AG08396 (cell line): ENCODE measurements at regions not wholly inside any gene's neighbourhood (a gene's known extent, or its start where the extent isn't known, plus 50 kb on each side); places are given as distances from the start of the nearest gene placed in this dataset.

ENCODE experiments used
- DNase-seq: peaks from one replicate; pipeline ENCODE4 v3.0.0; 2012; ENCODE audit warnings: low spot score, mixed read lengths

DNA sequence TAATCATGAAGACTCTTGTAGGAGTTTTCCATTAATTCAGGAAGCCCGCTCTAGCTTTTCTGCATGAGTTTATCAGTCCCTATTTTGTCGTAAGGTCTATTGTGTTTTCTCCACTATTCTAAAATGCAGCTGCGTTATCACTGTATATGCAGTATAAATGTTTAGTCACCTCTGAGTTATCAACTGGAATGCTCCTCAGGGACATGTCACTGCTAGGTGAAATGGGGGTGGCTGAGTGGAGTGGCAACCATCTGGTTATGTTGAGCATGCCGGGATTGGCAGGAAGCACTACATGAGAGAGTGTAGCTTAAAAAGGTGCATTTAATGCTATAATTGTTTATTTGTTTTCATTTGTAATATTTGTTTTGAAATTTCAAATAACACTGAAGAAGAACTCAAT is 285.2 kb upstream of the ELAC2 start:
- DNase-seq, result no peak

DNA sequence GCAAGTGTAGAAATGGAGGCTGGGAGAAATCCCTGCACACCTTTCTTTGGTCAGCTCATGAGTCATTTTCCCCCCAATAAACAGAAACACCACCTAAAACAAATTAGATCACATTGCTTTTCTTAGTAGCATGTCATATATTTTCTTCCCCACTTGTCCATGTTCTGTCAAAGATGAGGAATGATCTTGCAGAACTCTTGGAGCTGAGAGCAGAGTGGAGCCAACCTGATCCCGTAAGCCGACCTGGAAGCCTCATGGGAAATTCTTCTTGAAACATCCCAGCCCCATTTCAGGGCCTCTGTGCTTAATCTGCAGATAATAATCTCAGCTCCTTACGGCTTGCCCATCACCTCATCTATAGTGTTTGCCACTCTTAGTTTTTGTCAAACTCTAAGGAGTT is 284.6 kb upstream of the ELAC2 start:
- no peak for DNase-seq

DNA sequence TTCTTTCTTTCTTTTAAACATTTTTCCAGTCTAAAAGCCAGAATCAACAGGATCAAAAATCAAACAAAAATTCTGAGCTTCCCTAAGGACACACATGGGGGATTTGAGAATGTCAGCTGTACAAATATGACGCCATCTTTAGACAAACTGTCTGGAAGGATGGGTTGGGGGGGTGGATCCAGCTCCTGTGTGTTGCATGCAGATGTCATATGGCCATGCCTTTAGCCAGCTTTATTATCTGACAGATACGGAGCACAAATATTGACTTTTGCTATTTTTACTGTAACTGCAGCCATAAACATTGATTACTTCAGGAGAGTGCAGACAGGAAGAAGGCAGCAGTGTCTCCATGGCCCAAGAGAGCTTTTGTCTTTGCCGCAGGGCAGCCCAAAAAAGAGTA is 279.4 kb upstream of the ELAC2 start:
- DNase-seq, result no peak

- DNase-seq, result no peak
Measured at GRCh38 chr17:13293421-13293820, 275.6 kb upstream of the ELAC2 start.

GRCh38 chr17:13292291-13292690 is 274.5 kb upstream of the ELAC2 start:
- DNase-seq, result no peak

DNA sequence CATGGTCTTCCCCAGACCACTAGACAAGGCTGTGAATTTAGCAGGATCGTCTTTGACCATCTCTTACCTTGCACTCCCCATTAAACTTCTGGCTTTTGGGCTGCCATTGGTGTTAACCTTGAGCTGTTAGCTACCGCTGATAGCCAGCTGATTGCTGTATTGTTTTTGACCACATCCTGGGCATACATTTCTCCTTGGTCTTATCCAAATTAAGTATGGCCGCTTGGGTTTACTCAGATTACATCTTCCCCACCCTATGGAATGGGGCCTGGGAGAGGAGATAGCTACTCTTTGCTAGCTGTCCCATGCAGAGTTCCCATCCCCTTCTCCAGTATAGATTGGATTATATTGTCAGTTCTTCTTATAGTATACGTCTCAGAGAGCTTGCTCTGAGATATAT is 270.4 kb upstream of the ELAC2 start:
- no peak for DNase-seq

- DNase-seq, result no peak
Measured at GRCh38 chr17:13287226-13287625, 269.4 kb upstream of the ELAC2 start.

- no peak for DNase-seq
Measured at GRCh38 chr17:13283606-13284005, 265.8 kb upstream of the ELAC2 start.

GRCh38 chr17:13281626-13282025 is 263.8 kb upstream of the ELAC2 start:
- no peak for DNase-seq

GRCh38 chr17:13273806-13274205 is 256.0 kb upstream of the ELAC2 start:
- no peak for DNase-seq

DNA sequence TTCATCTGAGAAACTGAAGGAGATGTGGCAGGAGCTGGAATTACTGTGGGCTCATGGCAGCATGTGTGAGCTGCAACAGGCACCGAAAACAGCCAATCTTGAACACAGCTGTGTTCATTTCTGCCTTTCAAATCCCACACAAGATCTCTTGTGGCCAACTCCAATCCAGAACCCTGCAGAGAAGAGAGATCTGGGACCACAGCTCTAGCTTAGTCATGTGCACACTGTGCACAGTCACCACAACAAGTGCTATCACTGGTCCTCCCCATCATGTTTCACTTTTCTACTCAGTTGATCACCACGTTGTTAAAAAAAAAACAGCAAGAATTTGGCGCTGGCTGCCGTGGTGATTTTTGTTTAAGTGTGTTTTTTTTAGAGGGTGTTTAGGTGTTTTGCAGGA is 254.5 kb upstream of the ELAC2 start:
- no peak for DNase-seq

GRCh38 chr17:13268791-13269595 is 251.2 kb upstream of the ELAC2 start:
- no peak for DNase-seq

DNA sequence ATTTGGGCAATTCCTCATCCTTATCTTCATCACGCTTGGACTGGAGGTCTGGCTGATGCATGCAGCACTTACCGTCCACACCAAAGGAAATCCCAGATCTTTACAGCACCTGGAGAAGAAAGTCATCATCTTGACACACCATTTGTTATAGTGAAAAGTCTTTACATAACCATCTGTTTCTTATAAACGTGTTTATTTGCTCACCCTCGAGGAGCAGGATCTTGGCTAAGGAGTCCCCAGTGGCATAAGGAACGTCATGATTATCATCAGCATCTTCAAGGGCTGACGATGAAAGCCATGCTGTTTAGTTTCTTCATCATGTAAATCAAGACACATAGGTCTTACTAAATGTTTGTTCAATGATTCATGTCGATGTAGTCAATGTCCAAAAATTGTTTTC is 248.8 kb upstream of the ELAC2 start:
- no peak for DNase-seq

GRCh38 chr17:13265311-13265710 is 247.5 kb upstream of the ELAC2 start:
- no peak for DNase-seq

- DNase-seq, result no peak
Measured at GRCh38 chr17:13263746-13264145, 245.9 kb upstream of the ELAC2 start.

- no peak for DNase-seq
Measured at GRCh38 chr17:13256545-13256944, 238.7 kb upstream of the ELAC2 start.

DNA sequence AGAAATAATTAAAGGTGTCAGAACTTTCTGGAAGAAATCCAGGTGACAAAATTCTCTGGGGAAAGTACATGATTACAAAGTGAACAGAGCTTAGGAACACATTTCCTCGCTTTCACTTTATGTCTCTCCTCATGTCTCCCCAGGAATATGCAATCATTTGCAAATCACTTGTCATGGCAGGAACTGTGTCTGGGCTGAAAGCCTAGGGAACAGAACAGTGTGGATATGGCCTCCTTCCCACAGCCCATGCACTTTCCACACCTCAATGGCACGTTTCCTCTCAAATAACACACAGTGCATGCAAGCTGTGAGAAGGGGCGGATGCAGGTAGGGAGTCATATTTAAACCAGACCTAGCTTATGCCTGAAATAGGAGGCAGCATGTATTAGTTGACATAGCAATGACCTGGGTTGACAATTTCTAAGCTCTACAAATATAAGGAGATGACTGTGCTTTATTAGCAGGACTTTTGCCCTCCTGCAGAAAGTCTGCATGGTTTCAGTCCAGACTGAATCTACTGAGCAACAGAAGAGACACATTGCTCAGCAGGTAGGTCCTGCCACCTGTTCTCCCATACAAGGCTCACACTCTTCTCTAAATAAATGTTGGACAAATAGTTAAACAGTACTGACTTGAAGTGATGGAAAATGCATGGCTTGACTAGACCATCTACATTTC is 236.0 kb upstream of the ELAC2 start:
- DNase-seq, result no peak

- no peak for DNase-seq
Measured at GRCh38 chr17:13244513-13244912, 226.7 kb upstream of the ELAC2 start.

GRCh38 chr17:13243585-13243984 is 225.8 kb upstream of the ELAC2 start:
- no peak for DNase-seq

GRCh38 chr17:13240851-13241250 is 223.0 kb upstream of the ELAC2 start:
- DNase-seq, result no peak

DNA sequence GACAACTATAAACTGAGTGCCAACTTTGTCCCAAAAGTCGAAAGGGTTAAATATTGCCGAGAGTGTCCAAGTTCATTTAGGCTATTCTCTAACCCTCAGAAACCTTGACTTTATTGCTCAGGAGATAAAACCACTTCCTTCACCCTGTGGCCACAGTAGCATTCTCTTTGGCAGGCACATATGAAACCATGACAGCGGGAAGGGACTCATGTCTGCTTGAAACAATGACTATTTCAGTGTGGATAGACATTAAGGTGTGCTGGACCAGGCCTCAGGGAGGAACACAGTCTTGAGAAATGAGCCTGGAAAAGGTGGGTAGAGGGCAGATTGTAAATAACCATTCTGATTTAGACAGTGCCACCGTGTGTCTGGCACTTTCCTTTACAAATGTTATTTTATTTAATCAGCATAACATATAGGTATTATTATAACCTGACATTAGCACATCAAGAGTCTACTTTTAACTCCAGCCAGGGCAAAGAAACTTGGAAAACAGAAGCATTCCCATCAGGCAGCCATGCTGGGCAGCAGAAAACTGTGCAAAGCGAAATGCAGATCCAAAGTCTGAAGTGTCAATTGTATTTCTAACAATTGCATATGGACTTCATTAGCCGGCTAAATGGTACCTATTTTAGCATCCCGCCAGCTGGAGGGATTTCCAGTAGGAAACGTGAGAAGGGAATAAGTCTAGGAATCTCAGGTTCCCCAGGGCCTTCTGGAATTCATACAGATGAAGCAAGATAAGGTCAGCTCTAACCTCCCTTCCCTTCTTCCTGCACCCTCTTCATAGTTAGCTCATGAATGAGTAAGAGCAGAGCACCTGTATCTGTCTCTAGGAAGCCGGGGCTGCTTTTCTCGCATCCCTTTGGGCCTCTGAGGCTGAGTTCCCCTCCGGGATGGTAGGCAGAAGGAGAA is 212.8 kb upstream of the ELAC2 start:
- DNase-seq, result no peak

- no peak for DNase-seq
Measured at GRCh38 chr17:13228225-13228624, 210.4 kb upstream of the ELAC2 start.

- DNase-seq, result no peak
Measured at GRCh38 chr17:13222975-13223374, 205.1 kb upstream of the ELAC2 start.
